HG03520 (cell line): ENCODE measurements at regions not wholly inside any gene's neighbourhood (a gene's known extent, or its start where the extent isn't known, plus 50 kb on each side); places are given as distances from the start of the nearest gene placed in this dataset.

Experiments used
- ATAC-seq: cut with Tn5 transposase; IDR thresholded peaks from one replicate; pipeline ENCODE4 v1.9.1; 2021; ENCODE audit warnings: mild to moderate bottlenecking, moderate library complexity; ENCODE audit not compliant: unreplicated experiment

DNA sequence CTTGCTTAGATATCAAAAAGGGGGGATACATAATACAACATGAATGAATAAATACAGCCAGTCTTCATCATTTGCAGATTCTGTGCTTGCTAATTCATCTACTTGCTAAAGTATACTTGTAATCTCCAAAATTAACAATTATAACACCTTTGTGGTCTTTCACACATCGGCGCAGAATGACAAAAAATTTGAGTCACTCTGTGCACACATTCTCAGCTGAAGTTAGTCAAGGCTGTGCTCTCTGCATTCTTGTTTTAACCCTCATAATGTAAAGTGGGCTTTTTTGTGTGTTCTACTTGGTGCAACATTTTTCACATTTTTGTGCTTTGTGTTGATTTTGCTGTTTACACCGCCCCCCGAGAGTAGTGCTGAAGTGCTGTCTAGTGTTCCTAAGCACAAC lies 65.8 kb upstream of the GPRIN3 start:
- ATAC-seq, result no peak

GRCh38 chr4:89371614-89372013 lies 64.0 kb upstream of the GPRIN3 start:
- ATAC-seq, result no peak

DNA sequence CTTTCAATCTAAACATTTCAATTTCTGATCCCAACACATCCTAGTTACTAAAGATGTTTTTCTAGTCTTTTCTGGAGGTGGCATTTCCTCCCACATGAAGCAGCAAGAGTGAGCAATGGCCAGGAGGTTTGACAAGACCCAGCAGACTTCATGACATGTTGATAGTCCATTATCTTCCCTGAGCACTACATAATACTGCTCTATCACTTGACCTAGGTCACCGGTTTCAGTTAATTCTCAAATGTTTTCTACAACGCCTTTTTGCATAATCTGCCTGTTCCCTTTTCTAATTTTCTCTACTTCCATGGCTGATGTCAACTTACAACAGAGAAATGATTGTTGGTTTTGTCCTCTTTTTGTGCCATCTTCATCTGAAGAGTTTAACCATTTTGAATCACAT lies 62.0 kb upstream of the GPRIN3 start:
- ATAC-seq, result no peak

DNA sequence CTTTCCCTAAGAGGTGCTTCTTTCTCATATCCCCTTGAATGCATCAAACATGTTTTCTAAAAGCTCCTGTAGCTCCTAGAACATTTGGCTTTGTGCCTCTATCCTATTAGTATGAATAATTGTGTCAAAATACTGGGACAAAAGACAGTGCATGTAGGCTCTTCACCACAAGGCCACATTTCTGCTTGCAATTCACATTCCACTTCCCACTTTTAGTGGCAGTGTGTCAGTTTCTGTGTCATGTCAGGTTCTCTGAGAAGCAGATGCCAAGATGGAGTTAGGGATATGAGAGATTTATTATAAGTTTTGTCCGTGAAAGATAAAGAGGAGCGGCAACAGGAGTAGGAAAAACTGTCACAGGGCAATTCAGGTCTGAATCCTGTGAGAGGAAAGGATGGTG lies 61.3 kb upstream of the GPRIN3 start:
- no peak for ATAC-seq

- ATAC-seq, result no peak
Measured at GRCh38 chr4:89365776-89366175, 58.2 kb upstream of the GPRIN3 start.

- ATAC-seq, result no peak
Measured at GRCh38 chr4:89365375-89365774, 57.8 kb upstream of the GPRIN3 start.

GRCh38 chr4:89364541-89364940 lies 56.9 kb upstream of the GPRIN3 start:
- no peak for ATAC-seq

DNA sequence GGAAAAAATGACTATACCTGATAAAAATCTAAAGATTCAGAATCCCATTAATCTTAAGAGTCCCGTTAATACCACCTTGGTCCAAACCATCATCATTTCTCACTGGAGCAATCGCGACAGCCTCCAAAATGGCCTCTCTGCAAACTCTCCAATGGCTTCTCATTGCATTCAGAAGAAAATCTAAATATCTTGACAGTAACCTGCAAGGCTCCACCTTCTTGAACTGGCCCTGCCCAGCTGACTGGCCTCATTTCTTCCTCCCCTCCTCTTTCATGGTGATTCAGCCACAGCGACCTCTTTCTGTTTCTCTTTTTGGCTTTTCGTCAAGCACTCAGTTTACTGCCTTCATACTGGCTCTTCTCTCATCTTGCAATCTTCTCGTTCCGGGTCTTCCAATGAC lies 56.2 kb upstream of the GPRIN3 start:
- ATAC-seq, result no peak

DNA sequence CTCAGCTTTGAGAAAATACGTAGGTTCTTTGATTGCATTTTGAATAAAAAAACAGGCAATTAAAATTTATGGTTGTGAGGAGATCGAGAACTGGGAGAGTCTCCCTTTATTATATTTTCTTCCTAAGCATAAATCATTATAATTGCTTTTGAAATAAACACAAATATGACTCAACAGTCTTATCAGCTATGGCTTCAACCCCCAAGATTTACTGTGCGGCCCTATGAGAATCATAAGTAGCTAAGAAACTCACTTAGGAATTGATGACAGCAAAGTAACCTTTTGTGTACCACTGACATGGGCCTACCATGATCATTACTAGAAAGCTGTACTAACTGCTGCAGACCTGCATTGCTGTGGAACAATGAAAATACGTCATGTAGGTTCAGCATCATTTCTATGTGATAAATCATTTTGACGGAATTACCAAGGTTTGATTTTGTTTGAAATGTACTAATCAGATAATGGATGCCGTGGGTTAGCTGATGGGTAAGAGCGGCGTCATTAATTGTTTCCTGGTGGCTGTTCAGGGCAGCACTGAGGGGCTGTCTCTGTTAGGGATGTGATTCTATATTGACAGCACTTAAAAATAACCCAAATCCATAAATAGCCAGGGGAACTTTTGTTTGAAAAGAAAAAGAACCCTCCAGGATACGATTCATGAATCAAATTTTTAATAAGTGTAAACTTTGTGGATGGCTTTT lies 51.5 kb upstream of the GPRIN3 start:
- ATAC-seq, result no peak

DNA sequence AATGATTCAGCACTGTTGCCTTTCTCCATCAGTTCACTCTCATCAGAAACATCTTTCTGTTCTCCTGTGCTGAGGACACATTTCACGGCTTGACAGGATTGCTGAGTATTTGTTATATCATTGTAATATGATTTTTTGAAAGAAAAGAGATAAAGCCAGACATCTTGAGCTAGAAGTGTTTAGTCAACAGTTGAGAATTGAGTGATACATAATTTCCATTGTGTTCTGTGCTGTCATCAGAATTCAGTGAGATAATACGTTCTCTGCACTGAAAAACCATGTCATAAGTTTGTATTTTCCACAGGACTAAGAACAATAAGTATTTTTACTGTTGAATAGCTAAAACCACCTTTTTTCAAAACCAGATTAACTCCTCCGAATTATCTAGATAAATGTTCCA lies 50.2 kb upstream of the GPRIN3 start:
- no peak for ATAC-seq
